ENCODE measurements at regions not wholly inside any gene's neighbourhood (a gene's known extent, or its start where the extent isn't known, plus 50 kb on each side); places are given as distances from the start of the nearest gene placed in this dataset.

DNA sequence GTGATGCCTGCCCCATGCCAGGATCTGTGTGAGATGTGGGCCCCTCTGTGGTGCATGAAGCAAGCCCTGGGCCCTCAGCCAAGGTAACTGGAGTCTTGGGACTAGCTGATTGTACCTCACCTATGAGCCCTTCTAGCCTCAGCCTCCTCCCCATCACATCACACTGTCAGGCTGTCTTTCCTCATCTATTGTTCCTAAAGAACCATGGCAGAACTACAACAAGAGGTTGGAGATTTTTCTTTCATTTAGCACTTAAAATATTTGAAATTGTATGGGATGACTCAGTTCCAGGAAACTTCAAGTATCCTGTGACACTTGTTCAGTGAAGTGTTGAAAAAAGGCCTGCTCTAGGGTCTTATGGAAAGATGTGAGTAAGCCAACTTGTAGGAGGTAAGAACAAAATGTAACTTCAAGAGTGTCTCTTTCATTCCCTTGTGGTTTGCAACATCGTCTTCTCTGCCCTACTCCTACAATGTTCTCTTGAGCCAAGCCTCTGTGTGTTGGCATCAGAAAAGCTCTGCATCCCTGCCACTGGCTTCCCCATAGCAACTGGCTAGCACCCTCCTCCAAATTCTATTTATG is 58.7 kb upstream of the TIPARP start:
- DNase-seq (ENCODE audit: extremely low spot score, unreplicated experiment): no peak
- H3K4me1 Mint-ChIP-seq (ENCODE audit: unreplicated experiment): peaks cover 51% of the 10 kb centered on the region

DNA sequence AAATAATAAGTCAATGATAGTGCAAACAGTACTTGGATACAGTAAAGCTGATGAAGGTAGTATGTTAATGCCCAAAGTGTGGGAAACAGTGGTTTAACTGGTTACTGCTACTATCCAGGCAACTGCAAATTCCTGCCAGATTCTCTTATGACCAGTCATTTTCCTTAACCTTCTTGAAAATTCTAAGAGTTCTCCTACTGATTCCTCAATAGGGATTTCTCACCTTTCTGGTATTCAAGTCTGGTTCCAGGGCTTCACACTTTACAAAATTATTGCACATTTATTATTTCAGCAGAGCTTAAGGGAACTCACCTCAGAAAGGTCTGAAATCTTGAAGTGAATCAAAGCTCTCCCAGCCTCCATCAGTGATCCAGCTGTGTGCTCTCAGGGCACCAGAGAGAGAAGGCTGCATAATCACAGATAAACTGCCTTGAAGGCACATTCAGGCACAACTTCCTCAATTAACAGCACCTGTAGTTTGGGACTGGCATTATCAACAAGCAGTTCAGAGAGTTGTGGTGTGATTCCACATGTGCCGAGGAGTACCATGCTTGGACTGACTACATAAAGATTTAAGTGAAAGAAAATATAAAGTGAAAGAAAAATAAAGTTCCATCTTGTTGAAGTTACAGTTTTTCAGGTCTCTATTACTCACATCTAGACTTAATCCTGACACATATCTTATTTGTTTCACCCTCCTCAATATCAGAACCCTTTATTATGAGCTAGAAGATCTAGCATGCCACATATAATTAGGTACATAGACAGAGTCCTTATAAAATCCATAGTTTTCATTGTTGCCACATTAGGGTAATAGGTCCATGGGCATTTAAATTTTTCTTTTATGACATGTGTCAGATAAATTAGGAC is 59.5 kb upstream of the TIPARP start:
- Mint-ChIP-seq H3K27ac (ENCODE audit: unreplicated experiment) (peak overlapping the region; percentile 93), H3K27me3 (ENCODE audit: unreplicated experiment) (no peaks in the 10 kb centered on the region), H3K4me3 (ENCODE audit: unreplicated experiment) (no peak overlapping the region), H3K36me3 (ENCODE audit: unreplicated experiment) (no peaks in the 10 kb centered on the region), H3K9me3 (ENCODE audit: unreplicated experiment) (no peaks in the 10 kb centered on the region), H3K4me1 (ENCODE audit: unreplicated experiment) (peaks cover 51% of the 10 kb centered on the region)
- TF ChIP-seq, protein P1, sequence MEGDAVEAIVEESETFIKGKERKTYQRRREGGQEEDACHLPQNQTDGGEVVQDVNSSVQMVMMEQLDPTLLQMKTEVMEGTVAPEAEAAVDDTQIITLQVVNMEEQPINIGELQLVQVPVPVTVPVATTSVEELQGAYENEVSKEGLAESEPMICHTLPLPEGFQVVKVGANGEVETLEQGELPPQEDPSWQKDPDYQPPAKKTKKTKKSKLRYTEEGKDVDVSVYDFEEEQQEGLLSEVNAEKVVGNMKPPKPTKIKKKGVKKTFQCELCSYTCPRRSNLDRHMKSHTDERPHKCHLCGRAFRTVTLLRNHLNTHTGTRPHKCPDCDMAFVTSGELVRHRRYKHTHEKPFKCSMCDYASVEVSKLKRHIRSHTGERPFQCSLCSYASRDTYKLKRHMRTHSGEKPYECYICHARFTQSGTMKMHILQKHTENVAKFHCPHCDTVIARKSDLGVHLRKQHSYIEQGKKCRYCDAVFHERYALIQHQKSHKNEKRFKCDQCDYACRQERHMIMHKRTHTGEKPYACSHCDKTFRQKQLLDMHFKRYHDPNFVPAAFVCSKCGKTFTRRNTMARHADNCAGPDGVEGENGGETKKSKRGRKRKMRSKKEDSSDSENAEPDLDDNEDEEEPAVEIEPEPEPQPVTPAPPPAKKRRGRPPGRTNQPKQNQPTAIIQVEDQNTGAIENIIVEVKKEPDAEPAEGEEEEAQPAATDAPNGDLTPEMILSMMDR (IDR thresholded peaks at IDR 0.05): no peak
- DNase-seq (ENCODE audit: extremely low spot score, unreplicated experiment): no peak

More for the DNA sequence above, 58.7 kb upstream of the TIPARP start:
- Mint-ChIP-seq H3K27ac (ENCODE audit: unreplicated experiment) (peak overlapping the region; percentile 93), H3K9me3 (ENCODE audit: unreplicated experiment) (no peaks in the 10 kb centered on the region), H3K4me3 (ENCODE audit: unreplicated experiment) (no peak overlapping the region), H3K36me3 (ENCODE audit: unreplicated experiment) (no peaks in the 10 kb centered on the region), H3K27me3 (ENCODE audit: unreplicated experiment) (no peaks in the 10 kb centered on the region)
- TF ChIP-seq, protein P1 (IDR thresholded peaks at IDR 0.05): no peak

DNA sequence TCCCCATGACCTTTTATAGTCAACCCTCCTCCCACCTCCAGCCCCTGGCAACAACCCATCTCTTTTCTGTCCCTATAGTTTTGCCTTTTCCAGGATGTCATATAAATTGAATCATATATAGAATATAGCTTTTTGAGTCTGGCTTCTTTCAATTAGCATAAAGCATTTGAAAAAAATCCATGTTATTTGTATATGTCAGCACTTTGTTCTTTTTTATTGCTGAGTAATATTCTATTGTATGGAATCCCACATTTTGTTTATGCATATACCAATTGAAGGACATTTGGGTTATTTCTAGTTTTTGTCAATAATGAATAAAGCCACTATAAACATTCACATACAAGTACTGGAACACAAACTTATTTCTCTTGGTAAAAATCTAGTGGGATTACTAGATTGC is 58.0 kb upstream of the SSR3 start:
- TF ChIP-seq, protein P1 (IDR thresholded peaks at IDR 0.05): no peak
- H3K9me3 Mint-ChIP-seq (ENCODE audit: unreplicated experiment): no peaks in the 10 kb centered on the region
- H3K27ac Mint-ChIP-seq (ENCODE audit: unreplicated experiment): no peak overlapping the region
- H3K4me3 Mint-ChIP-seq (ENCODE audit: unreplicated experiment): no peak overlapping the region
- H3K27me3 Mint-ChIP-seq (ENCODE audit: unreplicated experiment): no peaks in the 10 kb centered on the region
- peaks cover 36% of the 10 kb centered on the region for H3K4me1 Mint-ChIP-seq (ENCODE audit: unreplicated experiment)
- DNase-seq (ENCODE audit: extremely low spot score, unreplicated experiment): no peak
- H3K36me3 Mint-ChIP-seq (ENCODE audit: unreplicated experiment): no peaks in the 10 kb centered on the region

DNA sequence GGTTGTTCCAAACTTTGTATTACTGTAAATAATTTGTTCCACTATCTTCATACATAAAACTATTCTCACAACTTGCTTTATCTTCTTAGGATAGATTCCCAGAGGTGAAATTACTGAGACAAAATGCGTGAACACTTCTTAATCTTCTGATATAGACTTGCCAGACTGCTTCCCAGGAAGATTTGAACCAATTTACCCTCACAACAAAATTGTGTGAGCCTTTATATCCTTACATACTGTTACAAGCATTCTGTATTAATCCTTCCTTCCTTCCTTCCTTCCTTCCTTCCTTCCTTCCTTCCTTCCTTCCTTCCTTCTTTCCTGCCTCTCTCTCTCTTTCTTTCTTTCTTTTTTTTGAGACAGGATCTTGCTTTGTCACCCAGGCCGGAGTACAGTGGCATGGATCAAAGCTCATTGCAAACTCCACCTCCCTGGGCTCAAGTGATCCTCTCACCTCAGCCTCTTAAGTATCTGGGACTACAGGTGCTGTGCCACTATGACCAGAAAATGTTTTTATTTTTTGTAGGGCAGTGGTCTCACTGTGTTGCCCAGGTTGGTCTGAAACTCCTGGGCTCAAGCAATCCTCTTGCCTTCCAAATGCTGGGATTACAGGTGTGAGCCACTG is 57.1 kb upstream of the SSR3 start:
- Mint-ChIP-seq H3K27ac (ENCODE audit: unreplicated experiment) (no peak overlapping the region), H3K4me1 (ENCODE audit: unreplicated experiment) (peaks cover 27% of the 10 kb centered on the region), H3K27me3 (ENCODE audit: unreplicated experiment) (no peaks in the 10 kb centered on the region), H3K9me3 (ENCODE audit: unreplicated experiment) (no peaks in the 10 kb centered on the region), H3K36me3 (ENCODE audit: unreplicated experiment) (no peaks in the 10 kb centered on the region), H3K4me3 (ENCODE audit: unreplicated experiment) (no peak overlapping the region)
- TF ChIP-seq, protein P1 (IDR thresholded peaks at IDR 0.05): no peak
- DNase-seq (ENCODE audit: extremely low spot score, unreplicated experiment): no peak

DNA sequence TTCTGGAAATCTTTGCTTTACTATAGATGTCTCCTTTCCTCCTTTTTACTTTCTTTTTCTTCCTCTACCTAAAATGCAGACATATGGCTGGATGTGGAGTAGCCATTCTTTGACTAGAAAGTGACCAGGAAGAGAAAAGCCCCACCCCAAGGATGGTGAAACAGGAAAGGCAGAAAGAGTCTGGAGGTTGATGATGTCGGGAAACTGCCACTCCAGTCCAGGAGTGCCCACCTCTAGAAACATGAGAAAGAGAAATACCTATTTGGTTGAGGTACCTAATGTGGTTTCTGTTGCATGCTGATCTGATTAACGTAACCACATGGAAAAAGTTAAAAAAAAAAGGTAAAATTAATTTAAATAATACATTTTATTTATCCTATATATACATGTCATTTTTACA is 55.2 kb upstream of the SSR3 start:
- Mint-ChIP-seq H3K4me3 (ENCODE audit: unreplicated experiment) (no peak overlapping the region), H3K36me3 (ENCODE audit: unreplicated experiment) (no peaks in the 10 kb centered on the region), H3K27me3 (ENCODE audit: unreplicated experiment) (no peaks in the 10 kb centered on the region), H3K27ac (ENCODE audit: unreplicated experiment) (no peak overlapping the region), H3K4me1 (ENCODE audit: unreplicated experiment) (peaks cover 29% of the 10 kb centered on the region), H3K9me3 (ENCODE audit: unreplicated experiment) (no peaks in the 10 kb centered on the region)
- TF ChIP-seq, protein P1 (IDR thresholded peaks at IDR 0.05): no peak
- DNase-seq (ENCODE audit: extremely low spot score, unreplicated experiment): no peak

Measured in osteocyte (in vitro differentiated cells).